Panc1 (cell line): ENCODE measurements at regions not wholly inside any gene's neighbourhood (a gene's known extent, or its start where the extent isn't known, plus 50 kb on each side); places are given as distances from the start of the nearest gene placed in this dataset.

ENCODE experiments used
- ATAC-seq: fragments of 200-7000 bp; cut with Tn5 transposase; 2 replicates; pipeline ENCODE4 v1.9.1; 2020; ENCODE audit warnings: mild to moderate bottlenecking, moderate library complexity
- BruUV-seq: library from RNA; stranded (reverse); fragments of 400-500 nt; replicated peaks from 2 replicates; lab custom pipeline; 2021; lab: Mats Ljungman, UMichigan
- CTCF ChIA-PET: fragments of 300-600 bp; sonication (Branson Sonifier 250); formaldehyde crosslinking; loops from one replicate; lab custom pipeline; 2022; ENCODE audit warnings: antibody characterized with exemption; lab: Charles Lee
- POLR2A ChIA-PET: fragments of 300-600 bp; sonication (Branson Sonifier 250); formaldehyde crosslinking; loops from one replicate; lab custom pipeline; 2022; ENCODE audit warnings: antibody characterized with exemption; lab: Charles Lee
- DNase-seq: peaks from one replicate; pipeline ENCODE4 v3.0.0-alpha.2; 2010; ENCODE audit warnings: low read depth, low spot score
- H3K27ac ChIP-seq: 2 replicates; pipeline ENCODE4 v1.5.1; 2011; ENCODE audit warnings: mild to moderate bottlenecking, low read length, inconsistent platforms
- H3K27me3 ChIP-seq: fragments of 200-500 bp; sonication (Bioruptor generic); 2 replicates; pipeline ENCODE4 v1.6.0; 2014; ENCODE audit warnings: low read length, inconsistent platforms; ENCODE audit not compliant: control insufficient read depth, insufficient read depth
- H3K36me3 ChIP-seq: fragments of 200-500 bp; sonication (Bioruptor generic); 2 replicates; pipeline ENCODE4 v1.5.1; 2014; ENCODE audit warnings: inconsistent platforms, mild to moderate bottlenecking, low read length, moderate library complexity; ENCODE audit not compliant: control insufficient read depth, insufficient read depth
- H3K4me1 ChIP-seq: 2 replicates; pipeline ENCODE4 v1.5.1; 2011; ENCODE audit warnings: inconsistent platforms, mild to moderate bottlenecking, low read length, moderate library complexity; ENCODE audit not compliant: control insufficient read depth, insufficient read depth
- H3K4me3 ChIP-seq, 2 experiments: 2 replicates each; pipeline ENCODE4 v1.5.1; 2011 to 2012; ENCODE audit warnings: low read depth in 2 of 2, low read length in 2 of 2, mild to moderate bottlenecking in 2 of 2, inconsistent platforms in 1 of 2, moderate library complexity in 1 of 2
- H3K9me3 ChIP-seq: fragments of 200-500 bp; sonication (Bioruptor generic); 2 replicates; pipeline ENCODE4 v1.5.1; 2014; ENCODE audit warnings: low read depth, mild to moderate bottlenecking, inconsistent platforms, low read length, moderate library complexity; ENCODE audit not compliant: control insufficient read depth, insufficient read depth
- POLR2AphosphoS5 ChIP-seq: IDR thresholded peaks from 2 replicates; pipeline ENCODE4 v1.6.1; 2012; ENCODE audit warnings: mild to moderate bottlenecking, low read depth, low read length, moderate library complexity
- SIN3A ChIP-seq: IDR thresholded peaks from 2 replicates; pipeline ENCODE4 v1.6.1; 2012; ENCODE audit warnings: low read depth, mild to moderate bottlenecking, low read length, moderate library complexity, borderline replicate concordance; ENCODE audit not compliant: insufficient read depth
- TCF7L2 ChIP-seq: IDR thresholded peaks from 2 replicates; pipeline ENCODE4 v1.6.1; 2011; ENCODE audit warnings: mild to moderate bottlenecking, low read depth, low read length, inconsistent platforms
- in situ Hi-C: cut with HindIII; loops from 2 replicates; pipeline ENCODE4 v1.10.0; 2016; ENCODE audit warnings: low sequenced_read_pairs, low pct_unique_long_range_greater_than_20kb
- intact Hi-C: fragments of 100-400 bp; cut with micrococcal nuclease; formaldehyde crosslinking; loops from one replicate; pipeline ENCODE4 v1.10.0; 2022; ENCODE audit not compliant: unreplicated experiment
- TF ChIP-seq, protein P1 (sequence below): fragments of 450-650 bp; IDR thresholded peaks from 2 replicates; pipeline ENCODE4 v1.5.1; 2017; ENCODE audit warnings: mild to moderate bottlenecking
- TF ChIP-seq, protein P2 (sequence below), 2 experiments: IDR thresholded peaks; 2 replicates each; pipeline ENCODE4 v1.6.1; 2011 to 2012; ENCODE audit warnings: low read depth in 2 of 2, control low read depth in 1 of 2, low read length in 1 of 2, mild to moderate bottlenecking in 1 of 2, moderate library complexity in 1 of 2; ENCODE audit not compliant: insufficient read depth in 1 of 2

DNA sequence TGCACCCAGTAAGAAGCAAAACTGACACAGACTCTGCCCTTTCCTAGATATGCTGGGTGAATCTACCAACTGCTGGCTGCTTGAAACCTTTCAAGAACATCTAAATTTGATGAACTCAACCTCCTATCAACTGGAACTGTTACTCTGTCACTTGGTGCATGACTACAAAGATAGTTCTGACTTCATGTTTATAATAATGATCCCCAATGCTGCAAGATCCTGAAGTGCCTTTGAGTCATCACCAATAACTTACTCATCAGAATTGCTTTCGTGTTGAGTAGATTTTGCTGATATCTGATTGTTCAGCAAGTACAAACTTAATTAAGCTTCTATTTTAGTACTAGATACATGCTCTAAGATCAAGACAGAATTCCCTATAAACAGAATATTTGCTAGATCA lies 100.2 kb upstream of the ARMC2 start:
- ChIA-PET POLR2A (no interaction called here), CTCF (no interaction called here)
- intact Hi-C loops = no loop called here
- H3K27me3 ChIP-seq = peaks cover 38% of the 10 kb centered on the region
- in situ Hi-C loops = no loop called here
- H3K9me3 ChIP-seq = no peaks in the 10 kb centered on the region
- TF ChIP-seq, protein P1, sequence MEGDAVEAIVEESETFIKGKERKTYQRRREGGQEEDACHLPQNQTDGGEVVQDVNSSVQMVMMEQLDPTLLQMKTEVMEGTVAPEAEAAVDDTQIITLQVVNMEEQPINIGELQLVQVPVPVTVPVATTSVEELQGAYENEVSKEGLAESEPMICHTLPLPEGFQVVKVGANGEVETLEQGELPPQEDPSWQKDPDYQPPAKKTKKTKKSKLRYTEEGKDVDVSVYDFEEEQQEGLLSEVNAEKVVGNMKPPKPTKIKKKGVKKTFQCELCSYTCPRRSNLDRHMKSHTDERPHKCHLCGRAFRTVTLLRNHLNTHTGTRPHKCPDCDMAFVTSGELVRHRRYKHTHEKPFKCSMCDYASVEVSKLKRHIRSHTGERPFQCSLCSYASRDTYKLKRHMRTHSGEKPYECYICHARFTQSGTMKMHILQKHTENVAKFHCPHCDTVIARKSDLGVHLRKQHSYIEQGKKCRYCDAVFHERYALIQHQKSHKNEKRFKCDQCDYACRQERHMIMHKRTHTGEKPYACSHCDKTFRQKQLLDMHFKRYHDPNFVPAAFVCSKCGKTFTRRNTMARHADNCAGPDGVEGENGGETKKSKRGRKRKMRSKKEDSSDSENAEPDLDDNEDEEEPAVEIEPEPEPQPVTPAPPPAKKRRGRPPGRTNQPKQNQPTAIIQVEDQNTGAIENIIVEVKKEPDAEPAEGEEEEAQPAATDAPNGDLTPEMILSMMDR = no peak
- TF ChIP-seq SIN3A (no peak), POLR2AphosphoS5 (no peak), TCF7L2 (no peak)
- TF ChIP-seq, protein P2, sequence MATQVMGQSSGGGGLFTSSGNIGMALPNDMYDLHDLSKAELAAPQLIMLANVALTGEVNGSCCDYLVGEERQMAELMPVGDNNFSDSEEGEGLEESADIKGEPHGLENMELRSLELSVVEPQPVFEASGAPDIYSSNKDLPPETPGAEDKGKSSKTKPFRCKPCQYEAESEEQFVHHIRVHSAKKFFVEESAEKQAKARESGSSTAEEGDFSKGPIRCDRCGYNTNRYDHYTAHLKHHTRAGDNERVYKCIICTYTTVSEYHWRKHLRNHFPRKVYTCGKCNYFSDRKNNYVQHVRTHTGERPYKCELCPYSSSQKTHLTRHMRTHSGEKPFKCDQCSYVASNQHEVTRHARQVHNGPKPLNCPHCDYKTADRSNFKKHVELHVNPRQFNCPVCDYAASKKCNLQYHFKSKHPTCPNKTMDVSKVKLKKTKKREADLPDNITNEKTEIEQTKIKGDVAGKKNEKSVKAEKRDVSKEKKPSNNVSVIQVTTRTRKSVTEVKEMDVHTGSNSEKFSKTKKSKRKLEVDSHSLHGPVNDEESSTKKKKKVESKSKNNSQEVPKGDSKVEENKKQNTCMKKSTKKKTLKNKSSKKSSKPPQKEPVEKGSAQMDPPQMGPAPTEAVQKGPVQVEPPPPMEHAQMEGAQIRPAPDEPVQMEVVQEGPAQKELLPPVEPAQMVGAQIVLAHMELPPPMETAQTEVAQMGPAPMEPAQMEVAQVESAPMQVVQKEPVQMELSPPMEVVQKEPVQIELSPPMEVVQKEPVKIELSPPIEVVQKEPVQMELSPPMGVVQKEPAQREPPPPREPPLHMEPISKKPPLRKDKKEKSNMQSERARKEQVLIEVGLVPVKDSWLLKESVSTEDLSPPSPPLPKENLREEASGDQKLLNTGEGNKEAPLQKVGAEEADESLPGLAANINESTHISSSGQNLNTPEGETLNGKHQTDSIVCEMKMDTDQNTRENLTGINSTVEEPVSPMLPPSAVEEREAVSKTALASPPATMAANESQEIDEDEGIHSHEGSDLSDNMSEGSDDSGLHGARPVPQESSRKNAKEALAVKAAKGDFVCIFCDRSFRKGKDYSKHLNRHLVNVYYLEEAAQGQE (IDR thresholded peaks at IDR 0.05; ENCODE audit: insufficient read depth in 1 of 2, low read depth in 2 of 2, low read length in 1 of 2) = no peak
- no peaks in the 10 kb centered on the region for H3K36me3 ChIP-seq
- ATAC-seq (no peak), DNase-seq (no peak)
- no peaks in the 10 kb centered on the region for H3K4me1 ChIP-seq
- BruUV-seq = no TSS peak
- H3K27ac ChIP-seq = no peak overlapping the region
- no peak overlapping the region for H3K4me3 ChIP-seq

DNA sequence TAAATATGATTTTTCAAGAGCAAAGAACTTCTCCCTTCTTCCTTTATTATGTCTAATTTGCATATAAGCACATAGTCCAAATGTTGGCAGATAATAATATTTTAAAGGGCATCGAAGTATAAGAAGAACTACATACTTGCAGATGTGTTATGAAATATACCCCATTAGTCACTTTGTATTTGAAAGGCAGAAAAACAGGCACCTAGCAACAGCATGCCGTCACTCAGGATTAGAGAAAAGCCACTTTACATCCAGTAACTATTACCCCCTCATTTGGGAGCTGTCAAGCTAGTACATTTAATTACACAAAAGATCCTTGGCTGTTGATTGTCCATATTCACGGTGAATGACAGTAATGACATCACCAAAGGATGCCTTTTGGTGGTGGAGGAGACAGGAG lies 99.3 kb upstream of the ARMC2 start:
- intact Hi-C loops = no loop called here
- no TSS peak for BruUV-seq
- CTCF ChIA-PET = no interaction called here

More for the DNA sequence above, 99.3 kb upstream of the ARMC2 start:
- no peak overlapping the region for H3K27ac ChIP-seq
- H3K27me3 ChIP-seq = peaks cover 38% of the 10 kb centered on the region
- in situ Hi-C loops = no loop called here
- H3K9me3 ChIP-seq = no peaks in the 10 kb centered on the region
- no peak for DNase-seq
- POLR2A ChIA-PET = no interaction called here
- no peaks in the 10 kb centered on the region for H3K36me3 ChIP-seq
- ATAC-seq = no peak
- no peaks in the 10 kb centered on the region for H3K4me1 ChIP-seq
- no peak overlapping the region for H3K4me3 ChIP-seq
- TF ChIP-seq SIN3A (no peak), TCF7L2 (no peak), POLR2AphosphoS5 (no peak)
- TF ChIP-seq, protein P2 (IDR thresholded peaks at IDR 0.05; ENCODE audit: insufficient read depth in 1 of 2, low read depth in 2 of 2, low read length in 1 of 2) = no peak
- TF ChIP-seq, protein P1 = no peak
